Transverse colon (tissue), 3 donors: ENCODE measurements at regions not wholly inside any gene's neighbourhood (a gene's known extent, or its start where the extent isn't known, plus 50 kb on each side); places are given as distances from the start of the nearest gene placed in this dataset.

Source experiments
- CTCF ChIP-seq, 5 experiments: fragments of 200-600 bp in 3 of 5; fragments of 450-650 bp in 2 of 5; sonication (generic) in 3 of 5; IDR thresholded peaks; 1 replicate in 2 of 5; 2 replicates in 3 of 5; pipeline ENCODE4 v1.5.1; 2016 to 2017; ENCODE audit warnings: antibody characterized with exemption in 5 of 5, inconsistent platforms in 3 of 5, mild to moderate bottlenecking in 2 of 5, moderate library complexity in 1 of 5
- EP300 ChIP-seq: sonication (generic); formaldehyde crosslinking; IDR thresholded peaks from one replicate; pipeline ENCODE4 v1.6.1; 2017; ENCODE audit warnings: antibody characterized with exemption, low read depth
- POLR2A ChIP-seq: fragments of 450-650 bp; IDR thresholded peaks from one replicate; pipeline ENCODE4 v1.6.1; 2016; ENCODE audit warnings: antibody characterized with exemption, mild to moderate bottlenecking, moderate library complexity

GRCh38 chr4:126907389-126907788 is 725.4 kb upstream of the INTU start:
- TF ChIP-seq POLR2A (no peak), CTCF (IDR thresholded peaks at IDR 0.05) (no peak), EP300 (no peak)
